SU-DHL-6 (cell line): ENCODE measurements at regions not wholly inside any gene's neighbourhood (a gene's known extent, or its start where the extent isn't known, plus 50 kb on each side); places are given as distances from the start of the nearest gene placed in this dataset.

Source experiments
- CTCF ChIP-seq: fragments of 200-600 bp; sonication (generic); IDR thresholded peaks from one replicate; pipeline ENCODE4 v1.5.1; 2017; ENCODE audit warnings: antibody characterized with exemption, mild to moderate bottlenecking, low read length, moderate library complexity; ENCODE audit not compliant: insufficient read depth, poor library complexity, severe bottlenecking
- EZH2phosphoT487 ChIP-seq: fragments of 200-600 bp; sonication (generic), shearing (Covaris generic); conservative IDR thresholded peaks from 2 replicates; pipeline ENCODE4 v1.6.1; 2018; ENCODE audit warnings: mild to moderate bottlenecking, antibody characterized with exemption, low read length, moderate library complexity, mixed read lengths

- TF ChIP-seq CTCF: no peak
- TF ChIP-seq EZH2phosphoT487: no peak
Measured at GRCh38 chr2:223477318-223477717, 124.8 kb downstream of the SCG2 start.
